VCaP (cell line): ENCODE measurements at regions not wholly inside any gene's neighbourhood (a gene's known extent, or its start where the extent isn't known, plus 50 kb on each side); places are given as distances from the start of the nearest gene placed in this dataset.

Source experiments
- H3K27ac ChIP-seq: fragments of 450-650 bp; 2 replicates; pipeline ENCODE4 v1.5.1; 2017
- TF ChIP-seq, protein P1 (sequence below): fragments of 450-650 bp; conservative IDR thresholded peaks from 2 replicates; pipeline ENCODE4 v1.5.1; 2017; ENCODE audit warnings: mild to moderate bottlenecking, moderate library complexity

DNA sequence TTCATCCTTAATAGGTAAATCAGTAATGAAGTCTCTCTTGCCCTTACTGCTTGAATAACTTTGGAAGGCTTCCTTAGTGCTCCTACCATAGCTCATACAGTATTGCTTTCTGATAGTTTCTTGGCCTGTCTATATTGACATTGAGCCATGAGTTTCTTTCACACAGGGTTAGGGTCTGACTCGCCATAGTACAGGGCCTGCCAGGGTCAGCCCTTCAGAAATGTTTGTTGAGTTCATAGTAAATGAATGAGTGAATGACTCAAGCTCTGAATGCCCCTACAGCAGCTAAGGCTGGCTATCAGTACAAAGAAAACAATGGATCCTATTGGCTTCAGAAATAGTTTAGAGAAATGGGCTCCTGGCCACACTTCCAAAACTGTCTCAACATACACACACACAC, 65.0 kb upstream of the LRATD1 start:
- TF ChIP-seq, protein P1, sequence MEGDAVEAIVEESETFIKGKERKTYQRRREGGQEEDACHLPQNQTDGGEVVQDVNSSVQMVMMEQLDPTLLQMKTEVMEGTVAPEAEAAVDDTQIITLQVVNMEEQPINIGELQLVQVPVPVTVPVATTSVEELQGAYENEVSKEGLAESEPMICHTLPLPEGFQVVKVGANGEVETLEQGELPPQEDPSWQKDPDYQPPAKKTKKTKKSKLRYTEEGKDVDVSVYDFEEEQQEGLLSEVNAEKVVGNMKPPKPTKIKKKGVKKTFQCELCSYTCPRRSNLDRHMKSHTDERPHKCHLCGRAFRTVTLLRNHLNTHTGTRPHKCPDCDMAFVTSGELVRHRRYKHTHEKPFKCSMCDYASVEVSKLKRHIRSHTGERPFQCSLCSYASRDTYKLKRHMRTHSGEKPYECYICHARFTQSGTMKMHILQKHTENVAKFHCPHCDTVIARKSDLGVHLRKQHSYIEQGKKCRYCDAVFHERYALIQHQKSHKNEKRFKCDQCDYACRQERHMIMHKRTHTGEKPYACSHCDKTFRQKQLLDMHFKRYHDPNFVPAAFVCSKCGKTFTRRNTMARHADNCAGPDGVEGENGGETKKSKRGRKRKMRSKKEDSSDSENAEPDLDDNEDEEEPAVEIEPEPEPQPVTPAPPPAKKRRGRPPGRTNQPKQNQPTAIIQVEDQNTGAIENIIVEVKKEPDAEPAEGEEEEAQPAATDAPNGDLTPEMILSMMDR = no peak
- H3K27ac ChIP-seq = no peak overlapping the region

DNA sequence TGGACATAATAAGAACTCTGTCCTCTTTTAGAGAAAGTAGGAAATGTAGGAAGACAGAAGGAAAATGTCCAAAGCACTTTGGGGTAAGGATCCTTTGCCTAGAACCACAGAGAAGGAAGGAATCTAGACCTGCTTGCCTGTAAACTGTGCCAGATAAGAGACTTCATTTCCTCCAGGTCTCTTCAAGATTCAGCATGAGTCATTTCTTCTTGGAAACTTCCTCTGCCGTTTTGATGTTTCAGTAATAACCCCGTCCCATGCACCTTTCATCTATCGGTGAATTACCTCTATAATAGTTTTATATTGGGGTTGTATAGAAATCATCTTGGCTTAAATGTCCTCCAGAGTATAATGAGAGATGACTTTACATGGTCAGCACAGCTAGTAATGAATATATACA, 63.2 kb upstream of the LRATD1 start:
- TF ChIP-seq, protein P1 = no peak
- H3K27ac ChIP-seq = no peak overlapping the region

DNA sequence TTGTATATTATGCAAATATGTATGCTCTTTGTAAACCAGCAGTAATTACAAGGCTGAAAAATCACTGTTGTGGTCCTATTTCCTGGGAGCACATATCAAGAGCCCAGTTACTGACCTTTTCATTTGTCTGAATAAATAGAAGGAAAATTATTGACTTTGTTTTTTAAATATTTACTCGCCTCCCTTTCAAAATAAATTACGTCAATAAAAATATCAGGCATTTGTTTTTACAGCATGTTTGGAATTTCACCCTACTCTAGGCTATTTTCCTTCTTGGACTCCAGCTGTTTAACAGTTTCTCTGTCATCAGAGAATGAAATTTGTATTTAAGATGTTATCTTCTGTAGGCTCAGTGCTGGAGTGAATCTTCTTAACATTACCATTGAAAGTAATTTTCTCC, 59.9 kb upstream of the LRATD1 start:
- H3K27ac ChIP-seq = peak overlapping the region; percentile 63
- TF ChIP-seq, protein P1 = no peak

DNA sequence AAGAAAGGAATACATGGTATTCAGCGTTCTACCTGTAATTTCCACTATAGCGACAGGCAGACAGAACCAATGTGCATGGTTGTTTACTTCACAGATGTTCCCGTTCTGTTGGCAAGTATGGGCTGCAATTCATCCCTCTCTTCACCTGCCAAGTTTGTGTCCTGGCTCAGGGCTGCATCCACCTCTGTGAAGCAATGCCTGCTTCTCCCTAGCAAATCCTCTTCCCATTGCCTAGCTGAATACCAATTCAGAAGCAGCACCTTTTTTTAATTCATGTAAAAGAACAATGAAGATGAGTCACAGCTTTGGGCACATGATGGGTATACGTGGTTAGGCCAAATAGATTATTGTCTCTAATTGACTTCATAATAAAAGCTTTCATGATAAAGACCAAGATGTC, 54.7 kb upstream of the LRATD1 start:
- H3K27ac ChIP-seq = no peak overlapping the region

More for the DNA sequence above, 54.7 kb upstream of the LRATD1 start:
- TF ChIP-seq, protein P1 = no peak
